NCI-H526 treated with DMSO at 0.1 percent for 48 hours (cell line): ENCODE measurements at regions not wholly inside any gene's neighbourhood (a gene's known extent, or its start where the extent isn't known, plus 50 kb on each side); places are given as distances from the start of the nearest gene placed in this dataset.
"Not testable (repeated sequence)": the region's sequence is repeated elsewhere in the genome, so short reads cannot be mapped to it uniquely, and the experiment has no call there.

Experiments used
- DNase-seq: peaks from one replicate; lab custom pipeline; 2025; lab: John Stamatoyannopoulos, UW

GRCh38 chr4:84019626-84020025, 479.5 kb downstream of the NKX6-1 start:
- DNase-seq: no peak

GRCh38 chr4:84003046-84003445, 467.1 kb downstream of the GPAT3 start:
- no peak for DNase-seq

- no peak for DNase-seq
Observed at GRCh38 chr4:84001876-84002569, 466.1 kb downstream of the GPAT3 start.

- no peak for DNase-seq
Observed at GRCh38 chr4:83996254-83996653, 460.3 kb downstream of the GPAT3 start.

GRCh38 chr4:83993774-83994173, 457.9 kb downstream of the GPAT3 start:
- DNase-seq: no peak

- DNase-seq: no peak
Observed at GRCh38 chr4:83989835-83990234, 453.9 kb downstream of the GPAT3 start.

- DNase-seq: no peak
Observed at GRCh38 chr4:83981156-83981555, 445.2 kb downstream of the GPAT3 start.

- no peak for DNase-seq
Observed at GRCh38 chr4:83979773-83980172, 443.9 kb downstream of the GPAT3 start.

GRCh38 chr4:83974111-83974780, 438.3 kb downstream of the GPAT3 start:
- DNase-seq: no peak

- DNase-seq: no peak
Observed at GRCh38 chr4:83964996-83965541, 429.2 kb downstream of the GPAT3 start.

GRCh38 chr4:83962492-83962891, 426.6 kb downstream of the GPAT3 start:
- no peak for DNase-seq

GRCh38 chr4:83961575-83961974, 425.7 kb downstream of the GPAT3 start:
- no peak for DNase-seq

GRCh38 chr4:83959160-83959559, 423.3 kb downstream of the GPAT3 start:
- DNase-seq: no peak

GRCh38 chr4:83947830-83948193, 411.9 kb downstream of the GPAT3 start:
- DNase-seq: no peak

GRCh38 chr4:83947125-83947829, 411.4 kb downstream of the GPAT3 start:
- DNase-seq: no peak

- not testable (repeated sequence) for DNase-seq
Observed at GRCh38 chr4:83943691-83944090, 407.8 kb downstream of the GPAT3 start.

- no peak for DNase-seq
Observed at GRCh38 chr4:83932750-83933391, 397.0 kb downstream of the GPAT3 start.

- no peak for DNase-seq
Observed at GRCh38 chr4:83931659-83932438, 395.9 kb downstream of the GPAT3 start.

- DNase-seq: no peak
Observed at GRCh38 chr4:83929550-83929949, 393.6 kb downstream of the GPAT3 start.

- no peak for DNase-seq
Observed at GRCh38 chr4:83926950-83927349, 391.0 kb downstream of the GPAT3 start.

GRCh38 chr4:83923341-83923740, 387.4 kb downstream of the GPAT3 start:
- DNase-seq: no peak

- DNase-seq: no peak
Observed at GRCh38 chr4:83922402-83922801, 386.5 kb downstream of the GPAT3 start.
